ENCODE measurements at regions not wholly inside any gene's neighbourhood (a gene's known extent, or its start where the extent isn't known, plus 50 kb on each side); places are given as distances from the start of the nearest gene placed in this dataset.

- in situ Hi-C loops (cut with HindIII; ENCODE audit: low pct_ligation_motif_present, low sequenced_read_pairs): no loop called here
- TF ChIP-seq, protein P1, sequence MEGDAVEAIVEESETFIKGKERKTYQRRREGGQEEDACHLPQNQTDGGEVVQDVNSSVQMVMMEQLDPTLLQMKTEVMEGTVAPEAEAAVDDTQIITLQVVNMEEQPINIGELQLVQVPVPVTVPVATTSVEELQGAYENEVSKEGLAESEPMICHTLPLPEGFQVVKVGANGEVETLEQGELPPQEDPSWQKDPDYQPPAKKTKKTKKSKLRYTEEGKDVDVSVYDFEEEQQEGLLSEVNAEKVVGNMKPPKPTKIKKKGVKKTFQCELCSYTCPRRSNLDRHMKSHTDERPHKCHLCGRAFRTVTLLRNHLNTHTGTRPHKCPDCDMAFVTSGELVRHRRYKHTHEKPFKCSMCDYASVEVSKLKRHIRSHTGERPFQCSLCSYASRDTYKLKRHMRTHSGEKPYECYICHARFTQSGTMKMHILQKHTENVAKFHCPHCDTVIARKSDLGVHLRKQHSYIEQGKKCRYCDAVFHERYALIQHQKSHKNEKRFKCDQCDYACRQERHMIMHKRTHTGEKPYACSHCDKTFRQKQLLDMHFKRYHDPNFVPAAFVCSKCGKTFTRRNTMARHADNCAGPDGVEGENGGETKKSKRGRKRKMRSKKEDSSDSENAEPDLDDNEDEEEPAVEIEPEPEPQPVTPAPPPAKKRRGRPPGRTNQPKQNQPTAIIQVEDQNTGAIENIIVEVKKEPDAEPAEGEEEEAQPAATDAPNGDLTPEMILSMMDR (IDR thresholded peaks at IDR 0.05; ENCODE audit: low read depth, low read length, missing control alignments): no peak
- H3K4me3 ChIP-seq (ENCODE audit: low read depth, low read length): no peak overlapping the region
- H3K27ac ChIP-seq: no peak overlapping the region
- no peaks in the 10 kb centered on the region for H3K27me3 ChIP-seq (replicated peaks)
- H3K36me3 ChIP-seq (replicated peaks): no peaks in the 10 kb centered on the region
- no peak for DNase-seq
These were observed 804.9 kb upstream of the PRR20A start for GRCh38 chr13:56335775-56336174.

DNA sequence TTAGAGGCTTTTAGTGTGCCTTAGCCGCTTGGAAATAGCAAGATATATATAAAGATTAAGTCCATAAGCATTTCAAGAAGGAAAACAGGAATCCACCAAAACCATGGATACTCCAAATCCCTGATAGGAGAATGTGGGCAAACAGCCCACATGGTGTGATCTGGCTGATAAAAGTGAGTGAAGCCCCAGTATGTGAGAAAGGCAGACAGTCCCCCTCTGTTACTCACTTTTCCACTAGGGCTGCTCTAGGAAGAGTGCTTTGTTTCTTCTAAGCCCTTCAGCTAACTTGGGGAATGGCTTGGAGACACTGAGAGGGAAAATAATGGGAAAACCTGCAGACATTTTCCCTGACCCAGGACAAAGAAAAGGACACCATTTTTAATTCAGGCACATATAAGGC, 802.3 kb upstream of the PRR20A start:
- no peak for DNase-seq
- Histone ChIP-seq H3K27me3 (replicated peaks) (no peaks in the 10 kb centered on the region), H3K27ac (no peak overlapping the region), H3K4me3 (ENCODE audit: low read depth, low read length) (no peak overlapping the region), H3K36me3 (replicated peaks) (no peaks in the 10 kb centered on the region)
- in situ Hi-C loops (cut with HindIII; ENCODE audit: low pct_ligation_motif_present, low sequenced_read_pairs): no loop called here
- TF ChIP-seq, protein P1 (IDR thresholded peaks at IDR 0.05; ENCODE audit: low read depth, low read length, missing control alignments): no peak

GRCh38 chr13:56347014-56347413, 793.7 kb upstream of the PRR20A start:
- no peak overlapping the region for H3K27ac ChIP-seq
- no peaks in the 10 kb centered on the region for H3K36me3 ChIP-seq (replicated peaks)
- TF ChIP-seq, protein P1 (IDR thresholded peaks at IDR 0.05; ENCODE audit: low read depth, low read length, missing control alignments): no peak
- H3K4me3 ChIP-seq (ENCODE audit: low read depth, low read length): no peak overlapping the region
- in situ Hi-C loops (cut with HindIII; ENCODE audit: low pct_ligation_motif_present, low sequenced_read_pairs): no loop called here
- DNase-seq: no peak
- H3K27me3 ChIP-seq (replicated peaks): no peaks in the 10 kb centered on the region

DNA sequence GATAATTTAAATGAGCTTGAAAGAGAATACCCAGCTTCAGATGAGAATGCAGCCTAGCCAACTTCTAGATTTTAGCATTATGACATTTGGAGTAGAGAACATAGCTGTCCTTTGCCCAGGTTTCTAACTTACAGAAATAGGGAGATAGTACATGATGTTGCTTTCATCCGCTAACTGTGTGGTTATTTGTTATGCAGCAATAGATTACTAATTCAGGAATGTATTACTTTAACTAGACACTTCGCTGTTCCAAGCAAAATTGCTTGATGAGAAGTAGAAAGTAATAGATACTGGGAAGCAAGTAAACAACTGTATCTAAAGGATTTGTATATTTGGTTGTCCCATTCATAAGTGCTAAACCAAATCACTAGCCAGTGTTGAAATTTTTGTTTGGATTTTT, 790.9 kb upstream of the PRR20A start:
- Histone ChIP-seq H3K36me3 (replicated peaks) (no peaks in the 10 kb centered on the region), H3K27me3 (replicated peaks) (no peaks in the 10 kb centered on the region), H3K27ac (no peak overlapping the region), H3K4me3 (ENCODE audit: low read depth, low read length) (no peak overlapping the region)
- in situ Hi-C loops (cut with HindIII; ENCODE audit: low pct_ligation_motif_present, low sequenced_read_pairs): no loop called here
- TF ChIP-seq, protein P1 (IDR thresholded peaks at IDR 0.05; ENCODE audit: low read depth, low read length, missing control alignments): no peak
- no peak for DNase-seq

GRCh38 chr13:56351041-56351440, 789.7 kb upstream of the PRR20A start:
- in situ Hi-C loops (cut with HindIII; ENCODE audit: low pct_ligation_motif_present, low sequenced_read_pairs): no loop called here
- TF ChIP-seq, protein P1 (IDR thresholded peaks at IDR 0.05; ENCODE audit: low read depth, low read length, missing control alignments): no peak
- no peak overlapping the region for H3K27ac ChIP-seq
- no peaks in the 10 kb centered on the region for H3K36me3 ChIP-seq (replicated peaks)
- no peak overlapping the region for H3K4me3 ChIP-seq (ENCODE audit: low read depth, low read length)
- no peaks in the 10 kb centered on the region for H3K27me3 ChIP-seq (replicated peaks)
- DNase-seq: no peak

DNA sequence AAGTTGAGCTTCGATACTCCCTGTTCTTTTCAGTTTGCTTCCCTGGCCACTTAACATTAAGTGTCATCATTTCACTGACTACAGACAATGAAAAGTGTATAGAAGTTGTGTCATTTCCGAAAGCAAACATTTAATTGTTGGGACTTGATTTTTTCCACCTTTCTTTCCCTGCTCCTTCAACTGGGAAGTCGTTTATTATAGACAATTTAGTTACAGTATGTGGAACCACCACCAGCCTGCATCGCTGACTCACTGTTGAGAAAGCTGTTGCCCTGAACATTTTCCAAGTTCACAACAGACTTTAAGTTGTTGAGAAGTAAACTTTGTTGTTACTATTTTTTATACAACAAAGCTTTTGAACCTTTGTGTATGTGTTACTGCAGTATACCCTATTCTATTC, 788.4 kb upstream of the PRR20A start:
- Histone ChIP-seq H3K36me3 (replicated peaks) (no peaks in the 10 kb centered on the region), H3K27me3 (replicated peaks) (no peaks in the 10 kb centered on the region), H3K27ac (no peak overlapping the region), H3K4me3 (ENCODE audit: low read depth, low read length) (no peak overlapping the region)
- DNase-seq: no peak
- in situ Hi-C loops (cut with HindIII; ENCODE audit: low pct_ligation_motif_present, low sequenced_read_pairs): no loop called here
- TF ChIP-seq, protein P1 (IDR thresholded peaks at IDR 0.05; ENCODE audit: low read depth, low read length, missing control alignments): no peak
